Trophoblast cell (in vitro differentiated cells and primary cell): ENCODE measurements at regions not wholly inside any gene's neighbourhood (a gene's known extent, or its start where the extent isn't known, plus 50 kb on each side); places are given as distances from the start of the nearest gene placed in this dataset.

Source experiments
- DNase-seq, 2 donors: peaks; one replicate each; pipeline ENCODE4 v3.0.0-alpha.2; 2016
- H2AFZ ChIP-seq: 2 replicates; pipeline ENCODE4 v1.6.1; 2013; ENCODE audit warnings: low read length, moderate library complexity, mild to moderate bottlenecking; ENCODE audit not compliant: insufficient read depth, poor library complexity
- H2AK5ac ChIP-seq: 2 replicates; pipeline ENCODE4 v1.6.1; 2013; ENCODE audit warnings: mild to moderate bottlenecking, low read length
- H2BK120ac ChIP-seq: 2 replicates; pipeline ENCODE4 v1.6.1; 2013; ENCODE audit warnings: low read length, mild to moderate bottlenecking, moderate library complexity; ENCODE audit not compliant: insufficient read depth, poor library complexity
- H2BK12ac ChIP-seq: 2 replicates; pipeline ENCODE4 v1.6.1; 2013; ENCODE audit warnings: mild to moderate bottlenecking, low read length, moderate library complexity
- H2BK5ac ChIP-seq: 2 replicates; pipeline ENCODE4 v1.6.1; 2013; ENCODE audit warnings: low read length, low read depth, moderate library complexity, mild to moderate bottlenecking; ENCODE audit not compliant: poor library complexity
- H3K14ac ChIP-seq: 2 replicates; pipeline ENCODE4 v1.6.1; 2013; ENCODE audit warnings: mild to moderate bottlenecking, low read length
- H3K18ac ChIP-seq: 2 replicates; pipeline ENCODE4 v1.6.1; 2013; ENCODE audit warnings: mild to moderate bottlenecking, low read length
- H3K23ac ChIP-seq: 2 replicates; pipeline ENCODE4 v1.6.1; 2013; ENCODE audit warnings: low read length
- H3K27ac ChIP-seq: 2 replicates; pipeline ENCODE4 v1.5.1; 2013; ENCODE audit warnings: low read depth, mild to moderate bottlenecking, inconsistent platforms, low read length, moderate library complexity
- H3K27me3 ChIP-seq: 2 replicates; pipeline ENCODE4 v1.6.1; 2013; ENCODE audit warnings: inconsistent platforms, mild to moderate bottlenecking, low read length, moderate library complexity; ENCODE audit not compliant: insufficient read depth
- H3K36me3 ChIP-seq, 2 experiments: 1 replicate in 1 of 2; 2 replicates in 1 of 2; pipeline ENCODE4 v1.6.1; 2013; ENCODE audit warnings: low read length in 2 of 2, mild to moderate bottlenecking in 2 of 2, moderate library complexity in 1 of 2; ENCODE audit not compliant: insufficient read depth in 2 of 2, control insufficient read depth in 1 of 2
- H3K4ac ChIP-seq: 2 replicates; pipeline ENCODE4 v1.6.1; 2013; ENCODE audit warnings: low read depth, mild to moderate bottlenecking, low read length, moderate library complexity
- H3K4me1 ChIP-seq, 2 experiments: 1 replicate in 1 of 2; 2 replicates in 1 of 2; pipeline ENCODE4 v1.6.1; 2013; ENCODE audit warnings: low read length in 2 of 2, mild to moderate bottlenecking in 2 of 2, moderate library complexity in 1 of 2; ENCODE audit not compliant: insufficient read depth in 2 of 2, control insufficient read depth in 1 of 2
- H3K4me2 ChIP-seq: 2 replicates; pipeline ENCODE4 v1.6.1; 2013; ENCODE audit warnings: inconsistent platforms, mild to moderate bottlenecking, low read length, moderate library complexity
- H3K4me3 ChIP-seq: 2 replicates; pipeline ENCODE4 v1.5.1; 2013; ENCODE audit warnings: mild to moderate bottlenecking, low read depth, low read length, inconsistent platforms
- H3K79me1 ChIP-seq: one replicate; pipeline ENCODE4 v1.6.1; 2013; ENCODE audit warnings: low read length
- H3K79me2 ChIP-seq: 2 replicates; pipeline ENCODE4 v1.6.1; 2013; ENCODE audit warnings: low read length, mild to moderate bottlenecking; ENCODE audit not compliant: control insufficient read depth, insufficient read depth, poor library complexity
- H3K9ac ChIP-seq: 2 replicates; pipeline ENCODE4 v1.6.1; 2013; ENCODE audit warnings: mild to moderate bottlenecking, low read length
- H3K9me3 ChIP-seq: 2 replicates; pipeline ENCODE4 v1.6.1; 2013; ENCODE audit warnings: low read depth, mild to moderate bottlenecking, control low read depth, inconsistent platforms, low read length; ENCODE audit not compliant: insufficient read depth
- H4K12ac ChIP-seq: 2 replicates; pipeline ENCODE4 v1.6.1; 2013; ENCODE audit warnings: low read depth, mild to moderate bottlenecking, low read length, moderate library complexity
- H4K8ac ChIP-seq: 2 replicates; pipeline ENCODE4 v1.6.1; 2013; ENCODE audit warnings: low read depth, mild to moderate bottlenecking, low read length, moderate library complexity
- H4K91ac ChIP-seq: one replicate; pipeline ENCODE4 v1.6.1; 2013; ENCODE audit warnings: low read depth, mild to moderate bottlenecking, low read length, moderate library complexity
- WGBS: extraction: QIAGEN DNeasy Blood & Tissue Kit; methylation state at CpG from one replicate; pipeline ENCODE4 v1.1.7; 2013; ENCODE audit warnings: missing lambda C conversion rate; ENCODE audit not compliant: insufficient read length, insufficient coverage; ENCODE audit errors: extremely low coverage; 5-methylcytosine and 5-hydroxymethylcytosine counted together

DNA sequence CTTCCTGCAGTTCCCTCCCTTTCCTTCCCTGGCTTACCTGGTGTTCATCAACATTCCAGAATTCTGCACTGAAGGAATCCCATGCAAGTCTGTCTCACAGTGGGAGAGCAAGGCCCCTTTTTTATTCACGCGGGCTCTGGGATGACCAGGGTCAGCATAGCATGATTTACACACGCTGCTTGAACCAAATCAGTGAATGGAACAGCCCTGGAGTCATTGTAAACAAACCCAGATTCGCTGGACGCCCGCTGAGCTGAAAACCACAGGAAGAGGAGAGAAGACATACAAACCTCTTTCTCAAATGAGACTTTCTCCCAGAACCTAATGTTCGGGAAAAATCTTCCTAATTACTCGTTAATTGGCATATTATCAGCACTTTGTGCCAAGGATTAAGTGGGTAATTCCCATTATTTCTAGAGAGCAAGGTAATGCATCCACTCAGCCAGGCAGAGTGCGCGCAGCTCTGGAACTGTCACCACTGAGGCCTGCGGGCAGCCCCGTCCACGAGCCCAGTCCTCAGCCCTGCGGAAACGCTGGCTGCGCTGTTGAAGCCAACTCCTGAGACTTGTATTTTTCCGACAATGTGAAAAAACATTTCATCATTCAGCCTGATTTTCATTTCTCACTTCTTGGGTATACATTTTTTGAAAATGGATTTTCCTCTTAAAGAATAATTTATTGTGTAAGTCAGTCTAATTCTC, 140.0 kb downstream of the ETS2 start:
- Histone ChIP-seq H2AFZ (no peak overlapping the region), H3K4ac (no peak overlapping the region), H2BK120ac (no peak overlapping the region), H3K23ac (no peak overlapping the region), H2BK12ac (no peak overlapping the region), H2AK5ac (no peak overlapping the region), H3K27ac (no peak overlapping the region), H4K8ac (no peak overlapping the region), H4K91ac (no peak overlapping the region), H3K36me3 (no peaks in the 10 kb centered on the region), H3K9ac (no peak overlapping the region), H4K12ac (no peak overlapping the region), H3K18ac (no peak overlapping the region), H2BK5ac (no peak overlapping the region), H3K9me3 (peaks cover 2% of the 10 kb centered on the region), H3K14ac (no peak overlapping the region), H3K79me2 (no peaks in the 10 kb centered on the region), H3K4me3 (no peak overlapping the region), H3K4me2 (no peak overlapping the region), H3K4me1 (no peaks in the 10 kb centered on the region), H3K79me1 (no peaks in the 10 kb centered on the region), H3K27me3 (no peaks in the 10 kb centered on the region)
- no CpG with 5 or more reads among the region's 17 CpGs for WGBS
- no peak for DNase-seq

DNA sequence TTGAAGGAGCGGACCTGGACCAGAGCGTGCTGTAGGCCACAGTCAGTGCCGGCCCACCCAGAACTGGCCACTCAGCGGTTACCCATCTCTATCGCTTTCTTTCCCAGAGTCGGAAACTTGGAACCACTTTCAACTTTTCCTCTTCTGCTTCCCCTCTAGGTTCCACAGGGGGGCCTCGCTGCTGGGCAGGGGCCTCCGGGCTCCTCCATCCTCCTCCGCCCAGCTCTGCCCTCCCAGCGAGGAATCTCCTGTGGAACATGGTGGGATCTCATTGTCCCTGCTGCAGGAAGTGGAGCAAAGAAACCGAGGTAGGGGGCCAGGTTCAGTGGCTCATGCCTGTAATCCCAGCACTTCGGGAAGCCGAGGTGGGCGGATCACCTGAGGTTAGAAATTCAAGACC, 139.2 kb downstream of the ETS2 start:
- H3K14ac ChIP-seq, result no peak overlapping the region
- DNase-seq, result no peak
- no peaks in the 10 kb centered on the region for H3K4me1 ChIP-seq
- H3K4me2 ChIP-seq, result no peak overlapping the region
- H3K18ac ChIP-seq, result no peak overlapping the region
- no peaks in the 10 kb centered on the region for H3K36me3 ChIP-seq
- no peak overlapping the region for H2BK12ac ChIP-seq
- H3K4me3 ChIP-seq, result no peak overlapping the region
- WGBS, result no CpG with 5 or more reads among the region's 14 CpGs
- no peak overlapping the region for H2BK5ac ChIP-seq
- H3K4ac ChIP-seq, result no peak overlapping the region
- no peak overlapping the region for H3K23ac ChIP-seq
- H4K8ac ChIP-seq, result no peak overlapping the region
- no peak overlapping the region for H4K91ac ChIP-seq
- H3K79me2 ChIP-seq, result no peaks in the 10 kb centered on the region
- no peaks in the 10 kb centered on the region for H3K27me3 ChIP-seq
- H3K9ac ChIP-seq, result no peak overlapping the region
- no peak overlapping the region for H2BK120ac ChIP-seq
- peaks cover 2% of the 10 kb centered on the region for H3K9me3 ChIP-seq
- no peak overlapping the region for H3K27ac ChIP-seq
- no peaks in the 10 kb centered on the region for H3K79me1 ChIP-seq
- H4K12ac ChIP-seq, result no peak overlapping the region
- H2AFZ ChIP-seq, result no peak overlapping the region
- no peak overlapping the region for H2AK5ac ChIP-seq

DNA sequence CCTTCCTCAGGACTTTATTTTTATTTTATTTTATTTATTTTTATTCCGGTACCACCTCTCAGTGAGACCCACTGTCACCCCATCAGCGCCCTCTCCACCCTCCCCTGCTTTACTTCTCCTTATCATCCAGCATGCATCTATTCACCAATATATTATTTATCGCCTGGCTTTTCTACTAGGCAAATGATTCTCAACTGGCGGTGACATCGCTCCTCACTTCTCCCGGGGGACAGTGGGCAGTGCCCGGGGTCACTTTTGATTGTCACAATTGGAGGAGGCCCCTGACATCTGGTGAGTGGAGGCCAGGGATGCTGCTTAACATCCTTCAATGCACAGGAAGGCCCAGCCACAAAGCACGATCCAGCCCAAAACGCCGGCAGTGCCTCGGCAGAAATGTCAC, 138.7 kb downstream of the ETS2 start:
- H3K27me3 ChIP-seq, result no peaks in the 10 kb centered on the region
- H4K12ac ChIP-seq, result no peak overlapping the region
- no peak overlapping the region for H2AFZ ChIP-seq
- H3K36me3 ChIP-seq, result no peaks in the 10 kb centered on the region
- H3K18ac ChIP-seq, result no peak overlapping the region
- H2BK120ac ChIP-seq, result no peak overlapping the region
- no peak overlapping the region for H3K4ac ChIP-seq
- H3K9me3 ChIP-seq, result peaks cover 2% of the 10 kb centered on the region
- no peak overlapping the region for H3K27ac ChIP-seq
- no peaks in the 10 kb centered on the region for H3K79me1 ChIP-seq
- H2BK5ac ChIP-seq, result no peak overlapping the region
- no peak overlapping the region for H2BK12ac ChIP-seq
- no peak overlapping the region for H3K9ac ChIP-seq
- DNase-seq, result no peak
- no peak overlapping the region for H3K23ac ChIP-seq
- no peak overlapping the region for H3K14ac ChIP-seq
- no peaks in the 10 kb centered on the region for H3K79me2 ChIP-seq
- no CpG with 5 or more reads among the region's 11 CpGs for WGBS
- no peak overlapping the region for H4K91ac ChIP-seq
- H2AK5ac ChIP-seq, result no peak overlapping the region
- no peaks in the 10 kb centered on the region for H3K4me1 ChIP-seq
- H3K4me3 ChIP-seq, result no peak overlapping the region
- H4K8ac ChIP-seq, result no peak overlapping the region
- no peak overlapping the region for H3K4me2 ChIP-seq

DNA sequence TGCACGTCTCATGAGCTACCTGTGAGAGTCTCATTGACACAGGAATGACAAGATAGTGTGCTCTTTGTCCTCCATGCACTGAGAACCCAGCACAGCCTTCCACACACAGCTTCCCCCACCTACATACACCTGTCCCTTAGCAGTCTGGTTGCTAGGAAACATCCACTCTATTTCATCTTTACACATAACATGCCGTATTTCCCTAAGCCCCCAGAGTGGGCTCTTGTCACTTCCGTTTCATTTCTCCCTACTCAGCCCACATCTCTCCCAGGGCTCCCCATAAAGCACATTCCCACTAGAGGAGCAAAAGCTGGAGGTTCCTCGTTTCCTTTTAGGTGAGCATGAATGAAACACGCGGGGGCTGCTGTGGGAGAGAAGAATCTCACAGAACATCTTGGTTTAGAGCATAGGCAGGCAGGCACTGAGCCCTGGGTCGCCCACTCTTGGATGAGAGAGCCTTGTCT, 137.1 kb downstream of the ETS2 start:
- no peak overlapping the region for H4K12ac ChIP-seq
- peaks cover 2% of the 10 kb centered on the region for H3K9me3 ChIP-seq
- H2BK5ac ChIP-seq, result no peak overlapping the region
- no peak overlapping the region for H3K18ac ChIP-seq
- no peak overlapping the region for H3K27ac ChIP-seq
- no peak overlapping the region for H2BK12ac ChIP-seq
- no peak overlapping the region for H4K8ac ChIP-seq
- H3K4me3 ChIP-seq, result no peak overlapping the region
- no peak overlapping the region for H2AFZ ChIP-seq
- no peak overlapping the region for H3K14ac ChIP-seq
- H3K9ac ChIP-seq, result no peak overlapping the region
- H3K27me3 ChIP-seq, result no peaks in the 10 kb centered on the region
- no peak overlapping the region for H3K4me2 ChIP-seq
- WGBS, result no CpG with 5 or more reads among the region's 7 CpGs
- no peak overlapping the region for H2BK120ac ChIP-seq
- H3K4ac ChIP-seq, result no peak overlapping the region
- H3K79me1 ChIP-seq, result no peaks in the 10 kb centered on the region
- no peak overlapping the region for H2AK5ac ChIP-seq
- H3K79me2 ChIP-seq, result no peaks in the 10 kb centered on the region
- no peak overlapping the region for H3K23ac ChIP-seq
- no peaks in the 10 kb centered on the region for H3K36me3 ChIP-seq
- DNase-seq, result no peak
- H4K91ac ChIP-seq, result no peak overlapping the region
- H3K4me1 ChIP-seq, result no peaks in the 10 kb centered on the region
